PC-3 (cell line): ENCODE measurements at regions not wholly inside any gene's neighbourhood (a gene's known extent, or its start where the extent isn't known, plus 50 kb on each side); places are given as distances from the start of the nearest gene placed in this dataset.

ENCODE experiments used
- ATAC-seq: fragments of 200-7000 bp; cut with Tn5 transposase; 2 replicates; pipeline ENCODE4 v1.9.1; 2020; ENCODE audit warnings: mild to moderate bottlenecking, moderate library complexity
- BruUV-seq: library from RNA; stranded (reverse); fragments of 400-500 nt; replicated peaks from 2 replicates; lab custom pipeline; 2021; lab: Mats Ljungman, UMichigan
- CTCF ChIA-PET: fragments of 300-600 bp; sonication (Branson Sonifier 250); formaldehyde crosslinking; loops from one replicate; lab custom pipeline; 2022; ENCODE audit warnings: antibody characterized with exemption; lab: Charles Lee
- POLR2A ChIA-PET: fragments of 300-600 bp; sonication (Branson Sonifier 250); formaldehyde crosslinking; loops from one replicate; lab custom pipeline; 2022; ENCODE audit warnings: antibody characterized with exemption; ENCODE audit not compliant: unreplicated experiment; lab: Charles Lee
- DNase-seq: peaks from one replicate; pipeline ENCODE4 v3.0.0-alpha.2; 2015
- H2AFZ ChIP-seq: fragments of 300-600 bp; sonication (generic); 2 replicates; pipeline ENCODE4 v1.6.0; 2016; ENCODE audit warnings: antibody characterized with exemption, low read length
- H3F3A ChIP-seq: fragments of 300-600 bp; sonication (generic); one replicate; pipeline ENCODE4 v1.6.0; 2017; ENCODE audit warnings: antibody characterized with exemption, low read length, control low read depth, mild to moderate bottlenecking; ENCODE audit not compliant: unreplicated experiment
- H3K27ac ChIP-seq: fragments of 300-600 bp; sonication (generic); 2 replicates; pipeline ENCODE4 v1.5.1; 2016; ENCODE audit warnings: mild to moderate bottlenecking, low read length
- H3K27me3 ChIP-seq: fragments of 300-600 bp; sonication (generic); 2 replicates; pipeline ENCODE4 v1.6.1; 2016; ENCODE audit warnings: low read length, mixed read lengths
- H3K36me3 ChIP-seq: fragments of 300-600 bp; sonication (generic); 2 replicates; pipeline ENCODE4 v1.6.1; 2016; ENCODE audit warnings: low read depth, mixed run types, low read length, mixed read lengths
- H3K4me1 ChIP-seq: fragments of 300-600 bp; sonication (generic); 2 replicates; pipeline ENCODE4 v1.5.1; 2016; ENCODE audit warnings: low read length; ENCODE audit not compliant: insufficient read depth
- H3K4me2 ChIP-seq: fragments of 300-600 bp; sonication (generic); 2 replicates; pipeline ENCODE4 v1.6.0; 2016; ENCODE audit warnings: low read length
- H3K4me3 ChIP-seq: fragments of 300-600 bp; sonication (generic); 2 replicates; pipeline ENCODE4 v1.5.1; 2016; ENCODE audit warnings: mild to moderate bottlenecking, low read length, mixed read lengths
- H3K79me2 ChIP-seq: fragments of 300-600 bp; sonication (generic); 2 replicates; pipeline ENCODE4 v1.6.1; 2017; ENCODE audit warnings: low read length, mixed read lengths
- H3K9ac ChIP-seq: fragments of 300-600 bp; sonication (generic); 2 replicates; pipeline ENCODE4 v1.6.0; 2016; ENCODE audit warnings: mild to moderate bottlenecking, low read length
- H3K9me2 ChIP-seq: fragments of 300-600 bp; sonication (generic); replicated peaks from 2 replicates; pipeline ENCODE4 v1.6.1; 2016; ENCODE audit warnings: mixed run types, low read length, mixed read lengths
- H3K9me3 ChIP-seq: fragments of 300-600 bp; sonication (generic); 2 replicates; pipeline ENCODE4 v1.6.1; 2016; ENCODE audit warnings: low read length, mixed read lengths
- H4K20me1 ChIP-seq: fragments of 300-600 bp; sonication (generic); 2 replicates; pipeline ENCODE4 v1.6.1; 2016; ENCODE audit warnings: low read length, mixed read lengths
- EZH2 ChIP-seq: fragments of 300-600 bp; sonication (generic); IDR thresholded peaks from one replicate; pipeline ENCODE4 v1.6.1; 2017; ENCODE audit warnings: antibody characterized with exemption, mild to moderate bottlenecking, low read length; ENCODE audit not compliant: unreplicated experiment
- EZH2phosphoT487 ChIP-seq: fragments of 300-600 bp; sonication (generic); IDR thresholded peaks from 2 replicates; pipeline ENCODE4 v1.6.1; 2018; ENCODE audit warnings: mild to moderate bottlenecking, antibody characterized with exemption, low read length, borderline replicate concordance
- intact Hi-C: fragments of 100-400 bp; cut with micrococcal nuclease; formaldehyde crosslinking; loops from 2 replicates; pipeline ENCODE4 v1.9.0; 2023
- TF ChIP-seq, protein P1 (sequence below): fragments of 300-600 bp; sonication (generic); conservative IDR thresholded peaks from 2 replicates; pipeline ENCODE4 v1.5.1; 2017; ENCODE audit warnings: antibody characterized with exemption, low read depth, mild to moderate bottlenecking, low read length

DNA sequence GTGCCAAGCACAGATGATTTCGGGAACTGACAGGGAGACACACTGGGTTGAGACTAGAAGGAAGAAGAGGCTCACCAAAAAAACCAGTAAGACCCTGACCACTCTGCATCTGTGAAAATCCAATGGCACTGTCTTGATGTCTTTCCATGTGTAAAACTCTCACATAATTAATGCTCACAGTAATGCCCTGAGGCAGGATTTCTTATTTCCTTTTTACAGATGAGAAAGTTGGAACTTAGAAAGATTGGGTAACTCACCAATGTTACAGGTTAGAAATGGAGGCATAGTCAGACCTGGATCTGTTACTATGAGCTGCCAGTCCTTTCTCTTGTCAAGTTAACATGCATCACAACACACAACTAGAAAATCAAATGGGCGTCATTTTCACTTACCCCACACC, 151.0 kb upstream of the MCHR2 start:
- CTCF ChIA-PET: no interaction called here
- BruUV-seq: no TSS peak

DNA sequence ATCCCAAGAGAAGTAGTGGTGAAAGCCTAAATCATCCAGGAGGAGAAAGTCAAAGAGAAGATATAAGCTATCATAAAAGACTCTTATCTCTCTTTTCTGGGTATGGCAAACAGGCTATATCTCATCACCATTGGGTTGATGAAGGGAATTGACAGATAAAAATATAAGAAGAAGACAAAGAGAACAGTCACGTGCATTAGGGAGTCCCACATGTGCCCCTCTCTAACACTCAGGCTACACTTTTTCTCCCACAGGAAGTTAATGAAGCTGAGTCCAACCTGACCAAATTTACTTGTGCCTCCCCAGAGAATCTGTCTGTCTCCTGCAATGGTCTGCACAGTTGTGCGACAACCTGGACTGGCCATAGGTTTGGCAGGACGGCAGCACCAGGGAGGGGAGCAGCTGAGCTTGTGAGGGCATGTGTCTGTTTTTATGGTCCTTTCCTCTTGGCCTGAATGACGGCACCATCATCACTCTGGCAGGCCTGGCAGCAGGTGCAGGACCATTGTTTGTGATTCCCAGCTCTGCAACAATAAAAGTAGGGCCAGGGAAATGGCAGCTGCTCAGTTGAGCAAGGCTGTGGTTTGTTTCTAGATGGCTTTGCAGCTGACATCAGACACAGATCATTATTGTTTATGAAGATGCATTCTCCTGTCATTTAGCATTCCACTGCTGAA, 144.5 kb upstream of the MCHR2 start:
- no TSS peak for BruUV-seq
- Histone ChIP-seq H3K9me3 (no peaks in the 10 kb centered on the region), H3K9me2 (no peaks in the 10 kb centered on the region), H2AFZ (no peak overlapping the region), H3K4me2 (no peak overlapping the region), H3K36me3 (no peaks in the 10 kb centered on the region), H3K27me3 (no peaks in the 10 kb centered on the region), H4K20me1 (no peaks in the 10 kb centered on the region), H3K79me2 (no peaks in the 10 kb centered on the region), H3F3A (no peaks in the 10 kb centered on the region), H3K27ac (no peak overlapping the region), H3K4me1 (no peaks in the 10 kb centered on the region), H3K4me3 (no peak overlapping the region), H3K9ac (no peak overlapping the region)
- intact Hi-C loops: no loop called here
- ATAC-seq: no peak
- POLR2A ChIA-PET: no interaction called here
- TF ChIP-seq EZH2phosphoT487: no peak
- TF ChIP-seq, protein P1, sequence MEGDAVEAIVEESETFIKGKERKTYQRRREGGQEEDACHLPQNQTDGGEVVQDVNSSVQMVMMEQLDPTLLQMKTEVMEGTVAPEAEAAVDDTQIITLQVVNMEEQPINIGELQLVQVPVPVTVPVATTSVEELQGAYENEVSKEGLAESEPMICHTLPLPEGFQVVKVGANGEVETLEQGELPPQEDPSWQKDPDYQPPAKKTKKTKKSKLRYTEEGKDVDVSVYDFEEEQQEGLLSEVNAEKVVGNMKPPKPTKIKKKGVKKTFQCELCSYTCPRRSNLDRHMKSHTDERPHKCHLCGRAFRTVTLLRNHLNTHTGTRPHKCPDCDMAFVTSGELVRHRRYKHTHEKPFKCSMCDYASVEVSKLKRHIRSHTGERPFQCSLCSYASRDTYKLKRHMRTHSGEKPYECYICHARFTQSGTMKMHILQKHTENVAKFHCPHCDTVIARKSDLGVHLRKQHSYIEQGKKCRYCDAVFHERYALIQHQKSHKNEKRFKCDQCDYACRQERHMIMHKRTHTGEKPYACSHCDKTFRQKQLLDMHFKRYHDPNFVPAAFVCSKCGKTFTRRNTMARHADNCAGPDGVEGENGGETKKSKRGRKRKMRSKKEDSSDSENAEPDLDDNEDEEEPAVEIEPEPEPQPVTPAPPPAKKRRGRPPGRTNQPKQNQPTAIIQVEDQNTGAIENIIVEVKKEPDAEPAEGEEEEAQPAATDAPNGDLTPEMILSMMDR: no peak
- TF ChIP-seq EZH2: no peak
- DNase-seq: no peak
- CTCF ChIA-PET: interaction anchor here (0.5 kb wide), 1 partner anchor 510 kb away, joined by 6 read pairs; no protein-coding TSS in a partner anchor

More for the DNA sequence above, 151.0 kb upstream of the MCHR2 start:
- no peaks in the 10 kb centered on the region for H3K36me3 ChIP-seq
- no peaks in the 10 kb centered on the region for H4K20me1 ChIP-seq
- TF ChIP-seq EZH2phosphoT487 (no peak), EZH2 (no peak)
- TF ChIP-seq, protein P1: no peak
- no peak overlapping the region for H3K4me3 ChIP-seq
- ATAC-seq: no peak
- no peaks in the 10 kb centered on the region for H3K4me1 ChIP-seq
- H3K4me2 ChIP-seq: no peak overlapping the region
- no peaks in the 10 kb centered on the region for H3F3A ChIP-seq
- H3K9ac ChIP-seq: no peak overlapping the region
- H3K9me2 ChIP-seq: no peaks in the 10 kb centered on the region
- intact Hi-C loops: no loop called here
- H3K79me2 ChIP-seq: no peaks in the 10 kb centered on the region
- no peak overlapping the region for H2AFZ ChIP-seq
- POLR2A ChIA-PET: no interaction called here
- no peaks in the 10 kb centered on the region for H3K9me3 ChIP-seq
- DNase-seq: no peak
- H3K27me3 ChIP-seq: no peaks in the 10 kb centered on the region
- H3K27ac ChIP-seq: no peak overlapping the region

DNA sequence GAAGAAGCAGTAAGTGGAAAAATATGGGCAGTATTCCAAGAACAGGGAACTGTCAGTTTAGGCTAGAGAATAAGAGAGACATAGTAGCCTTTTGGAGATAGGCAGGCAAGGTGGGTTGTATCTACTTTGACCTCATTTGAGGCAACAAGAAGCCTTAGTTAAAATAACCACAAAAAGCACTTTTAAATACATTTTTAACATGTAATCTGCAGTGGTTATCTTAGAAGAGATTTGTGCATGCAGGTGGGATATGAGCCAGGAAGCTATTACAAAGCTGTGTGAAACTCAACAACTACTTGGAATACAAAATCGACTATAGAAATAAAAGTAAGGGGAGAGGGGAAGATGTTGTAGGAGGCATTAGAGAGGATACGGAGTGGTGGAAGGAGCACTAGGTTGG, 143.7 kb upstream of the MCHR2 start:
- no TSS peak for BruUV-seq
- H3F3A ChIP-seq: no peaks in the 10 kb centered on the region
- no peaks in the 10 kb centered on the region for H3K4me1 ChIP-seq
- H3K79me2 ChIP-seq: no peaks in the 10 kb centered on the region
- ATAC-seq: no peak
- no peak overlapping the region for H3K4me3 ChIP-seq
- H3K27me3 ChIP-seq: no peaks in the 10 kb centered on the region
- TF ChIP-seq EZH2phosphoT487 (no peak), EZH2 (no peak)
- TF ChIP-seq, protein P1: no peak
- no peak overlapping the region for H2AFZ ChIP-seq
- no peaks in the 10 kb centered on the region for H3K9me2 ChIP-seq
- H3K9me3 ChIP-seq: no peaks in the 10 kb centered on the region
- no peaks in the 10 kb centered on the region for H4K20me1 ChIP-seq
- POLR2A ChIA-PET: no interaction called here
- no peaks in the 10 kb centered on the region for H3K36me3 ChIP-seq
- intact Hi-C loops: no loop called here
- H3K9ac ChIP-seq: no peak overlapping the region
- H3K27ac ChIP-seq: no peak overlapping the region
- H3K4me2 ChIP-seq: no peak overlapping the region
- no peak for DNase-seq
- CTCF ChIA-PET: no interaction called here
